Common myeloid progenitor, CD34-positive (primary cell): ENCODE measurements at regions not wholly inside any gene's neighbourhood (a gene's known extent, or its start where the extent isn't known, plus 50 kb on each side); places are given as distances from the start of the nearest gene placed in this dataset.

ENCODE experiments used
- CTCF ChIA-PET: fragments of 350-600 bp; sonication (Branson Sonifier 250); formaldehyde crosslinking; loops from one replicate; lab custom pipeline; 2021; ENCODE audit warnings: antibody characterized with exemption; lab: Charles Lee
- POLR2A ChIA-PET: fragments of 350-600 bp; sonication (Branson Sonifier 250); formaldehyde crosslinking; loops from one replicate; lab custom pipeline; 2021; ENCODE audit warnings: antibody characterized with exemption; lab: Charles Lee
- DNase-seq, 3 donors: peaks; one replicate each; pipeline versions ENCODE4 v3.0.0 to v3.0.0-alpha.2; 2013
- H3K27ac ChIP-seq, 2 experiments: 1 replicate in 1 of 2; 2 replicates in 1 of 2; pipeline ENCODE4 v1.7.0; 2013; ENCODE audit warnings: inconsistent platforms in 2 of 2, low read length in 2 of 2, mild to moderate bottlenecking in 2 of 2, low read depth in 1 of 2, moderate library complexity in 1 of 2; ENCODE audit not compliant: severe bottlenecking in 2 of 2, insufficient read depth in 1 of 2, poor library complexity in 1 of 2
- H3K27me3 ChIP-seq, 5 experiments: replicated peaks in 2 of 5; 1 replicate in 3 of 5; 2 replicates in 2 of 5; pipeline versions ENCODE4 v1.6.1 to v1.7.0; 2013; ENCODE audit warnings: low read length in 4 of 5, mild to moderate bottlenecking in 2 of 5, moderate library complexity in 2 of 5, inconsistent platforms in 1 of 5; ENCODE audit not compliant: insufficient read depth in 5 of 5, control insufficient read depth in 4 of 5
- H3K36me3 ChIP-seq, 4 experiments: 1 replicate in 2 of 4; 2 replicates in 2 of 4; pipeline versions ENCODE4 v1.6.1 to v1.7.0; 2013; ENCODE audit warnings: low read length in 3 of 4, control low read depth in 1 of 4, mild to moderate bottlenecking in 1 of 4; ENCODE audit not compliant: control insufficient read depth in 4 of 4, insufficient read depth in 4 of 4
- H3K4me1 ChIP-seq, 4 experiments: 1 replicate in 3 of 4; 2 replicates in 1 of 4; pipeline versions ENCODE4 v1.6.1 to v1.7.1; 2013; ENCODE audit warnings: low read length in 3 of 4, mild to moderate bottlenecking in 3 of 4, control low read depth in 1 of 4, inconsistent platforms in 1 of 4, moderate library complexity in 1 of 4; ENCODE audit not compliant: control insufficient read depth in 4 of 4, insufficient read depth in 4 of 4; ENCODE audit errors: control extremely low read depth in 1 of 4
- H3K4me3 ChIP-seq, 7 experiments: 1 replicate in 4 of 7; 2 replicates in 3 of 7; pipeline versions ENCODE4 v1.5.1 to v1.7.0; 2013; ENCODE audit warnings: mild to moderate bottlenecking in 7 of 7, low read length in 6 of 7, moderate library complexity in 6 of 7, inconsistent platforms in 2 of 7, low read depth in 2 of 7, control low read depth in 1 of 7; ENCODE audit not compliant: insufficient read depth in 4 of 7, control insufficient read depth in 1 of 7; ENCODE audit errors: extremely low read depth in 1 of 7
- H3K9me3 ChIP-seq, 5 experiments: 1 replicate in 4 of 5; 2 replicates in 1 of 5; pipeline versions ENCODE4 v1.6.1 to v1.7.1; 2013; ENCODE audit warnings: low read length in 4 of 5, mild to moderate bottlenecking in 2 of 5, inconsistent platforms in 1 of 5, low read depth in 1 of 5, moderate library complexity in 1 of 5; ENCODE audit not compliant: control insufficient read depth in 4 of 5, insufficient read depth in 2 of 5; ENCODE audit errors: control extremely low read depth in 1 of 5
- WGBS: methylation state at CpG from one replicate; pipeline ENCODE4 v1.1.5; 2013; ENCODE audit not compliant: insufficient coverage; 5-methylcytosine and 5-hydroxymethylcytosine counted together

DNA sequence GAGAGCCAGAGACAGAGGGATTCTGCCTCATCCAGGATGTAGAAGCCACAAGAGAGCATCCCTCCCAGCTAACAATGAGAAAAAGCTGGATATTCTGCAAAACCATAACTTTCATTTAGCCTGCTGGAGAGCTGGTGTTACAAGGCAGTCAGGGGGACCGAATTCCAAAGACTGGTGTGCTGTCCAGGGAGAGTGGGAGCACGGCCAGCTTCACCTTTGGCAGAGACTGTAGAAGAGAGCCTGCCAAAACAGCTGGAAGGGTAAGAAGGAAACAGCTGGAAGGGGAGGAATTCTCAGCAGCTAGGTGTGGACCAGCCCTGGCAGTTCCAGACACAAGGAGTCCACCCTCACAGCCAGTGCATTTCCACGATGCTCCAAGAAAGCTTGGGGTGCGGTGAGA lies 109.9 kb upstream of the LINGO1 start:
- Histone ChIP-seq H3K4me1 (no peaks in the 10 kb centered on the region), H3K4me3 (no peak overlapping the region), H3K9me3 (no peaks in the 10 kb centered on the region), H3K27ac (no peak overlapping the region), H3K36me3 (no peaks in the 10 kb centered on the region), H3K27me3 (peaks cover 0 to 22% (median 3%) of the 10 kb centered on the region in 5 experiments)
- DNase-seq, result no peak
- WGBS, result 91% methylated on average over 3 of the region's 4 CpGs
- CTCF ChIA-PET, result no interaction called here
- POLR2A ChIA-PET, result no interaction called here

- 77% methylated on average over 5 of the region's 5 CpGs for WGBS
- no peak for DNase-seq
- peaks cover 0 to 22% (median 3%) of the 10 kb centered on the region in 5 experiments for H3K27me3 ChIP-seq
- ChIA-PET CTCF (no interaction called here), POLR2A (no interaction called here)
- H3K36me3 ChIP-seq, result no peaks in the 10 kb centered on the region
- no peak overlapping the region for H3K4me3 ChIP-seq
- H3K4me1 ChIP-seq, result no peaks in the 10 kb centered on the region
- no peaks in the 10 kb centered on the region for H3K9me3 ChIP-seq
- no peak overlapping the region for H3K27ac ChIP-seq
Measured at GRCh38 chr15:77742127-77742526, 109.4 kb upstream of the LINGO1 start.

GRCh38 chr15:77741106-77741505 lies 108.4 kb upstream of the LINGO1 start:
- H3K36me3 ChIP-seq, result no peaks in the 10 kb centered on the region
- ChIA-PET POLR2A (no interaction called here), CTCF (no interaction called here)
- peaks cover 0 to 21% (median 5%) of the 10 kb centered on the region in 5 experiments for H3K27me3 ChIP-seq
- WGBS, result 81% methylated on average over 3 of the region's 3 CpGs
- no peak overlapping the region for H3K27ac ChIP-seq
- H3K4me3 ChIP-seq, result no peak overlapping the region
- H3K9me3 ChIP-seq, result no peaks in the 10 kb centered on the region
- H3K4me1 ChIP-seq, result no peaks in the 10 kb centered on the region
- DNase-seq, result no peak

GRCh38 chr15:77739591-77740378 lies 107.1 kb upstream of the LINGO1 start:
- H3K27ac ChIP-seq, result no peak overlapping the region
- H3K4me1 ChIP-seq, result no peaks in the 10 kb centered on the region
- peaks cover 0 to 21% (median 5%) of the 10 kb centered on the region in 5 experiments for H3K27me3 ChIP-seq
- DNase-seq, result no peak
- CTCF ChIA-PET, result no interaction called here
- POLR2A ChIA-PET, result no interaction called here
- no peak overlapping the region for H3K4me3 ChIP-seq
- WGBS, result 83% methylated on average over 2 of the region's 4 CpGs
- no peaks in the 10 kb centered on the region for H3K36me3 ChIP-seq
- no peaks in the 10 kb centered on the region for H3K9me3 ChIP-seq

DNA sequence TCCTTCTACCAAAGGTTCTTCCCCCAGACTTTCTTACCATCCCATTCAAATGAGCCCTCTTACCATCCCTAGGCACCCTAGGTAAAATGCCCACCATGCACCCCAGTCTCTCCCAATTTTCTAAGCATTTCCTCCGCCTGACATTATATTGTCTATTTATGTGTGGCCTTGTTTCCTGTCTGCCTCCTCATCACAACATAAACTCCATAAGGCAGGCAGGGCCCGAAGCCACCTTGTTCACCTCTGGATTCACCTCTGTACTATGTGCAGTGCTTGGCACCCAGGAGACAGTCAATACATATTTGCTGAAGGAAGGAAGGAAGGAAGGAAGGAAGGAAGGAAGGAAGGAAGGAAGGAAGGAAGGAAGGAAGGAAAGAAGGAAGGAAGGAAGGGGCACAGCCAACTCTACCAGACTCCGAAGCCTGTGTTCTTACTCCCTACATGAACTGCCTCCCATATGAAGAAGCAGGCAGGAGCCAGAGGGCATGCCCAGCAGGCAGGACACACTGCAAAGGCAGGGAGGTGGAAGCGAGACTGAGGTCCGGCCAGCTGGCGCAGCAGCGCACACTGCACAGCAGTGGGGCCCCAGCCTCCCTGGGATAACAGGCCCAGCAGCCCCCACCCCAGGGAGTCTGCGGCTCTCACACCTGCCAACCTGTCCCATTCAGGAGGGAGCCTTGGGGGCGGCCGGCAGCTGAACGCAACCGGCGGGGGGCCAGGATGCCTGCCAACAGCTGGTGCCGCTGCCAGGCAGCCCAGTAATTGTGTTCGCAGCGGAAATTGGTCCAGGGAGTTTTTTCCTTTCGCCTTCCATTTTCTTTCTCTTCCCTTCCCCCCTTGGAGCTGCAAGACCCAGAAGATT lies 106.0 kb upstream of the LINGO1 start:
- 43% methylated on average over 12 of the region's 17 CpGs for WGBS
- no peaks in the 10 kb centered on the region for H3K4me1 ChIP-seq
- H3K4me3 ChIP-seq, result no peak overlapping the region
- peak overlapping the region in 1 of 2 experiments; percentile 60 for H3K27ac ChIP-seq
- no peaks in the 10 kb centered on the region for H3K36me3 ChIP-seq
- no peaks in the 10 kb centered on the region for H3K9me3 ChIP-seq
- no peak for DNase-seq
- peaks cover 0 to 21% (median 5%) of the 10 kb centered on the region in 5 experiments for H3K27me3 ChIP-seq
- POLR2A ChIA-PET, result no interaction called here
- CTCF ChIA-PET, result no interaction called here

- peak overlapping the region in 1 of 2 experiments; percentile 60 for H3K27ac ChIP-seq
- 100% methylated on average over 5 of the region's 5 CpGs for WGBS
- peaks cover 0 to 19% (median 5%) of the 10 kb centered on the region in 5 experiments for H3K27me3 ChIP-seq
- POLR2A ChIA-PET, result no interaction called here
- no peaks in the 10 kb centered on the region for H3K9me3 ChIP-seq
- no peak overlapping the region for H3K4me3 ChIP-seq
- H3K36me3 ChIP-seq, result no peaks in the 10 kb centered on the region
- no peak for DNase-seq
- CTCF ChIA-PET, result no interaction called here
- H3K4me1 ChIP-seq, result no peaks in the 10 kb centered on the region
Measured at GRCh38 chr15:77738038-77738370, 105.3 kb upstream of the LINGO1 start.
